Stimulated activated memory B cell treated with anti-CD40 and anti-IgM and Interleukin-4, amounts not matched to agents 10 μg/mL and 1 μg/mL and 100 μg/mL, for 72 hours (primary cell): ENCODE measurements at regions not wholly inside any gene's neighbourhood (a gene's known extent, or its start where the extent isn't known, plus 50 kb on each side); places are given as distances from the start of the nearest gene placed in this dataset.
A peak's percentile ranks its signal among the peaks of the same experiment; 100 is the strongest.
"Not testable (repeated sequence)": the region's sequence is repeated elsewhere in the genome, so short reads cannot be mapped to it uniquely, and the experiment has no call there.

Experiments
- ATAC-seq: fragments of 150-1000 bp; cut with Tn5 transposase; 2 replicates; pipeline ENCODE4 v1.10.0; 2021
- H3K27ac Mint-ChIP-seq: one replicate; pipeline ENCODE4 v1.8.0; 2022; ENCODE audit warnings: mild to moderate bottlenecking, mixed read lengths
- H3K27me3 Mint-ChIP-seq: one replicate; pipeline ENCODE4 v1.8.0; 2022; ENCODE audit warnings: mixed read lengths
- H3K36me3 Mint-ChIP-seq: one replicate; pipeline ENCODE4 v1.8.0; 2022; ENCODE audit warnings: mixed read lengths
- H3K4me1 Mint-ChIP-seq: one replicate; pipeline ENCODE4 v1.8.0; 2022; ENCODE audit warnings: mixed read lengths
- H3K4me3 Mint-ChIP-seq: one replicate; pipeline ENCODE4 v1.8.0; 2022; ENCODE audit warnings: mild to moderate bottlenecking, moderate library complexity, mixed read lengths
- H3K9me3 Mint-ChIP-seq: one replicate; pipeline ENCODE4 v1.8.0; 2022; ENCODE audit warnings: mixed read lengths

DNA sequence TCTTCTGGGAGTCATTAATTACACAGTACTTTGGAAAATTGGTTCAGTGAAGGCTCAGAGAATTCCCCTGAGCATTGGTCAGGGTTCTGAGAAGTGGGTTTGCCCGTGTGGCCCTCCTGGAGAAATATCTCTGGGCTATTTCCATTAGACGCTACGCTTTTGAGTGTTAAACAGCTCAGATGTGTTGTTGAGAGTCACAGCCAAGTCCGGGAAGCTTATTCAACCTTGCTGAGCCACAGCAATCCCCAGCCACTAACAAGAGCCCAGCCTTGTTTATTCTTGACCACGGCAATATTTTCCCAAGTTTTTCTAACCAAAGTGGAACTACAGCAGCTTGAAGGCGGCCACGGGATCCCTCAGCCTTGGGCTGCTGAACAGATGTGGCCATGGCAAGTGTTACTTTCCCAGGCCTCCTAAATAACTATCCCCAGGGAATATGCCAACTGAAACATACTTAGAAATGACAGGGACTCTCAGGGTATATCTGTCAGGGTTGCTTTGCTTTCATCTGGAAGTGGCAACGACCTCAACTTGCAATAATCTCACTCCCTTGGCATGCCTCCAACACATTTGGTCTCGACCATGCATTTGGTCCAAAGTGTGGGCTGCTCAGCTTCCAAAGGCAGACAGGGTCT lies 214.7 kb downstream of the EMX2 start:
- H3K9me3 Mint-ChIP-seq, result no peaks in the 10 kb centered on the region
- ATAC-seq, result no peak
- H3K4me1 Mint-ChIP-seq, result no peaks in the 10 kb centered on the region
- no peak overlapping the region for H3K4me3 Mint-ChIP-seq
- peaks cover 11% of the 10 kb centered on the region for H3K27me3 Mint-ChIP-seq
- H3K36me3 Mint-ChIP-seq, result no peaks in the 10 kb centered on the region
- no peak overlapping the region for H3K27ac Mint-ChIP-seq

DNA sequence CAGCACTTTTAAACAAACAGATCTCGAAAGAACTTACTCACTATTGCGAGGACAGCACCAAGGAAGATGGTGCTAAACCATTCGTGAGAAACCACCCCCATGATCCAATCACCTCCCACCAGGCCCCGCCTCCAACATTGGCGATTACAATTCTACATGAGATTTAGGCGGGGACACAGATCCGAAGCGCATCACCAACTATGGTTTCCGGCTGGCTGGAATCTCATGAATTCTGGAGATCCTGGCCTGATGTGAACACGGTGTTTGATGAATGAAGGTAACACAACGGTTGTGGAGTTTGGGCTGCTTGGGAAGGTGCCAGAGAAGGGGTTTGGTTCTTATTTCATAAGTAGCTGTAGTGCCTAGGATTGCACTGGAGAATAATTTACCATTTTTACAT lies 216.7 kb downstream of the EMX2 start:
- Mint-ChIP-seq H3K4me3 (no peak overlapping the region), H3K36me3 (no peaks in the 10 kb centered on the region), H3K9me3 (no peaks in the 10 kb centered on the region), H3K27me3 (peaks cover 11% of the 10 kb centered on the region), H3K27ac (no peak overlapping the region), H3K4me1 (no peaks in the 10 kb centered on the region)
- no peak for ATAC-seq

DNA sequence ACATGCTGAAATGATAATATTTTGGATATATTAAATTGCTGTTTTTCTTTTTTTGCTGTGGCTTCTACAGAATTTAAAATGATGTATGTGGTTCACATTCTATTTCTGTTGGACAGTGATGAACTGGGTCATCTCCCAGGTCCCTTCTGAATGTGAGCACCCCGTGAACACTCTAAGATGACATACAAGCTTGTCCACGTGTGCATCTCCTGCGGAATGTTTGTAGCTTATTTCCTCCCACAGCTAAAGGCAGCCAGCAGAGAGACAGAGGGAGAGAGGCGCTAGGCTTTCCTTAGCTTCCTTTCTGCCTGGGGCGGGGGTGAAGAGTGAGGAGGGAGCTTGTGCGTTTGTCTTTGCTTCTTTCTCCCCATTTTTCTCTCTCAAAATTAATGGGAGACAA lies 219.1 kb downstream of the EMX2 start:
- ATAC-seq, result no peak
- Mint-ChIP-seq H3K27ac (no peak overlapping the region), H3K9me3 (no peaks in the 10 kb centered on the region), H3K36me3 (no peaks in the 10 kb centered on the region), H3K4me3 (no peak overlapping the region), H3K27me3 (peaks cover 11% of the 10 kb centered on the region), H3K4me1 (no peaks in the 10 kb centered on the region)

DNA sequence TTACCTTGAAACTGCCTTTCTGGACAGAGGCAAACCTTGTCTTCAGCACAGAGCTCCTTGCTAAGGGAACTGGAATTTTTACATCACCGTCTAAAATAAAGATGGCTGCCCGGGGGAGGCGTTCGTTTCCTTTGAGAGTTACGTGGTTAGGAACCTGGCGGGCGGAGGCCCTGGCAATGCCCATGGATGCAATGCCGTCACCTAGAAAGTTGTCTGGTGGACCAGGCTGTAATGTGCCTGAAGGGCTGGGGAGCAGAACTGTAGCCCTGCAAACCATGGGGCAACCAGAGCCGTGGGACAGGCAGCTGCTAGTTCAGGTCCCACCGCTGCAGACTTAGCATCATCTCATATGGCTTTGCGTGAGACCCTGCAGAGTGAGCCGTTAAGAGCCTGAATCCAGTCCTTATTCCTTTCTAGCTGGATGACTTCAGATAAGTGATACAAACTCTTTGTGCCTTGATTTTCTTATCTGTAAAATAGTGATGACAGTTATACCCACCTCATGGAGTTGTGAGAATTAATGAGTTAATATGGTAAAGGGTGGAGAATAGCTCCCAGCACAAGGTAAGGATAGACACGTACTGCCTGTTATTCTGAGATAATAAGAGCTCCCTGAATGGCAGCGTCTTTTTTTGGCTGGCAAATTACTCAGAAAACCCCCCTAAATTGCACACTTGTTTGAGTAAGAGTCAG lies 219.7 kb downstream of the EMX2 start:
- no peaks in the 10 kb centered on the region for H3K36me3 Mint-ChIP-seq
- no peaks in the 10 kb centered on the region for H3K9me3 Mint-ChIP-seq
- no peak overlapping the region for H3K27ac Mint-ChIP-seq
- H3K4me1 Mint-ChIP-seq, result no peaks in the 10 kb centered on the region
- no peak overlapping the region for H3K4me3 Mint-ChIP-seq
- peaks cover 11% of the 10 kb centered on the region for H3K27me3 Mint-ChIP-seq
- ATAC-seq, result no peak

DNA sequence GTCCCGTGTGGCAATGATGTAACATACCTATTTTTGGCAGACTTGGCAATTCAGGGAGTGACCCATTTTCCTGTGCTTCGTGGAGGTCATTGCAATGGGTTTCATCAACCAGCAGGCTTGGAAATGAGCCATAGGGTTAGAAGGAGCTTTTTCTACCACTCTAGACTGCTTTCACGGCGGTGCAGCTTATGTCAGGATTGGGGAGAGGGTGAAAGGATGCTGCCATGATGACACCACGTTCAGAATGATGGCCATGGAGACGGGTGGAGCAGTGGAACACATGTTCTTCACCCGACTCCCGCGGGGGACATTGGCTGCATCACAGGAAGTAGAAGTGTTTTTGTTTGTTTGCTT lies 220.2 kb downstream of the EMX2 start:
- ATAC-seq, result no peak
- H3K9me3 Mint-ChIP-seq, result no peaks in the 10 kb centered on the region
- H3K36me3 Mint-ChIP-seq, result no peaks in the 10 kb centered on the region
- H3K4me3 Mint-ChIP-seq, result no peak overlapping the region
- no peak overlapping the region for H3K27ac Mint-ChIP-seq
- peaks cover 11% of the 10 kb centered on the region for H3K27me3 Mint-ChIP-seq
- no peaks in the 10 kb centered on the region for H3K4me1 Mint-ChIP-seq

DNA sequence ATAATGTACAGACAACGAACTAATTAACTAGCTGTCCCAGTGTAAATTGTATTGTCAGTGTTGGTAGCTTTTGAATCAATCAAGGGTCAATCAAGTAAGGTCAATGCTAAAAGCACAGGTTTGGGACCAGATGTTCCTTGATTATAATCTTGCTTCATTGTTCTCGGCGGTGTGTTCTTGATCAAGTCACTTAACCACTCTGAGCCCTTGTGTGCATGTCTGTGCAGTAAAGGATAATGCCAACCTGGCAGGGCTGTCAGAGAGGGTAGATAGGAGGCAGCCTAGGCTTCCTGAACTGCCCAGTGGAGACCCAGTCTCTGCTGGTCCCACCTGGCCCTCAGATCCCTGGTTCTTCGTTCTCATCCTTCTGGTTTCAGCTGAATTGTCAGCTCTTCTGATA lies 221.0 kb downstream of the EMX2 start:
- peaks cover 11% of the 10 kb centered on the region for H3K27me3 Mint-ChIP-seq
- no peak overlapping the region for H3K4me3 Mint-ChIP-seq
- H3K27ac Mint-ChIP-seq, result no peak overlapping the region
- H3K9me3 Mint-ChIP-seq, result no peaks in the 10 kb centered on the region
- H3K36me3 Mint-ChIP-seq, result no peaks in the 10 kb centered on the region
- no peaks in the 10 kb centered on the region for H3K4me1 Mint-ChIP-seq
- no peak for ATAC-seq

DNA sequence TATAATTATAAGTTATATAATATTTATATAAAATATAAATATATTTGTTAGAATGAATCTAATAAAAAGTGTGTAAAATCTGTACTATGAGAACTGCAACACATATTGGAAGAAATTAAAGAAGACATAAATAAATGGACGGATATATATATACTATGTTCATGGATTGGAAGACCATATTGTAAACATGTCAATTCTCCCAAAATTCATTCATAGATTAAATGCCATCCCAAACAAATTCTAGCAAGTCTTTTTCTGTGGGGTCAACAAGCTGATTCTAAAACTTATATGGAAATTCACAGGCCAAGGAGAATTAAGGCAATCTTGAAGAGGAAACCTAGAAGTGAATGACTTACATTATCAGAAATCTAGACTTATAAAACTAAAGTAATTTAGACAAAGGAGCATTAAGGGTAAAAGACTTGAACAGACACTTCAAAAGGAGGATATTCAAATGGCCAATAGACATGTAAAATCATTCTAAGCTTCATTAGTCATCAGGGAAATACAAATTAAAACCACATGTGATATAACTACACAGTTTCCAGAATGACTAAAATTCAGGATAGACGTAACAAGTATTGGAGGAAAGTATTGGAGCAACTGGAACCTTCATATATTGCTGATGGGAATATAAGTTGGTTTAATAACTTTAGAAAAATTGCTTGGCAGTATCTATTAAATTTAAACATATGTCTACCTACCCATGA lies 225.9 kb downstream of the EMX2 start:
- no peaks in the 10 kb centered on the region for H3K4me1 Mint-ChIP-seq
- no peaks in the 10 kb centered on the region for H3K27me3 Mint-ChIP-seq
- H3K9me3 Mint-ChIP-seq, result no peaks in the 10 kb centered on the region
- H3K4me3 Mint-ChIP-seq, result no peak overlapping the region
- no peak overlapping the region for H3K27ac Mint-ChIP-seq
- H3K36me3 Mint-ChIP-seq, result no peaks in the 10 kb centered on the region
- no peak for ATAC-seq

DNA sequence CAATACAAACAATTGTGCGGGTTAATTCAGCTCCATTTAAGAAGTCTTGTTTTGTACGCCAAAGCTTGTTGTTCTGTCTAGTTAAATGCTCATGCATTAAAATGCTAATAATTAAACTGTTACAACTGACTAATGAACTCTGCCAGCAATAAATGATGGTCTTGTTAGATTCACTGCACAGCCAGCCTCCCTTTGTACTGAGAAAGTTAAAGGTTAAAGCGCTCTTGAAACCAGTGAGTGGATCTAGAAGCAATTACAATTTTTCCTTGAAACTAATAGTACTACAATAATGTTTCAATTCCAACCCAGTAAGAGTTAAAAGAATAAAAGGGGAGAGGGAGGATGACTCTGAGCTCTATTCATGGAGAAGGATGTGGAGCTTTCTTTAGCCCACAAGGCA lies 233.0 kb downstream of the EMX2 start:
- H3K27me3 Mint-ChIP-seq, result no peaks in the 10 kb centered on the region
- no peak overlapping the region for H3K4me3 Mint-ChIP-seq
- no peaks in the 10 kb centered on the region for H3K4me1 Mint-ChIP-seq
- peaks cover 6% of the 10 kb centered on the region for H3K9me3 Mint-ChIP-seq
- no peaks in the 10 kb centered on the region for H3K36me3 Mint-ChIP-seq
- no peak for ATAC-seq
- no peak overlapping the region for H3K27ac Mint-ChIP-seq

DNA sequence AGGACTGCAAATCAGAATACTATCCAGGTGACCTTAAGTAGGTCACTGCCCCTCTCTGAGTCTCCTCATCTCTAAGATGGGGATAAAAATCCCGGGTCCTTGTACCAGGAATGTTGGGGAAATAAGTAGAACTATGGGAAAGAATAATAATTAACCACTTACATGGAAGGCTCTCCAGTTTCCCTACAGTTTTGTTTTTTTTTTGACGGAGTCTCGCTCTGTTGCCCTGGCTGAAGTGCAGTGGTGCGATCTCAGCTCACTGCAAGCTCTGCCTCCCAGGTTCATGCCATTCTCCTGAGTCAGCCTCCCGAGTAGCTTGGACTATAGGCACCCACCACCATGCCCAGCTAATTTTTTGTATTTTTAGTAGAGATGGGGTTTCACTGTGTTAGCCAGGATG lies 234.7 kb downstream of the EMX2 start:
- not testable (repeated sequence) for H3K36me3 Mint-ChIP-seq, H3K27ac Mint-ChIP-seq, H3K9me3 Mint-ChIP-seq, H3K27me3 Mint-ChIP-seq, H3K4me1 Mint-ChIP-seq, H3K4me3 Mint-ChIP-seq, ATAC-seq

DNA sequence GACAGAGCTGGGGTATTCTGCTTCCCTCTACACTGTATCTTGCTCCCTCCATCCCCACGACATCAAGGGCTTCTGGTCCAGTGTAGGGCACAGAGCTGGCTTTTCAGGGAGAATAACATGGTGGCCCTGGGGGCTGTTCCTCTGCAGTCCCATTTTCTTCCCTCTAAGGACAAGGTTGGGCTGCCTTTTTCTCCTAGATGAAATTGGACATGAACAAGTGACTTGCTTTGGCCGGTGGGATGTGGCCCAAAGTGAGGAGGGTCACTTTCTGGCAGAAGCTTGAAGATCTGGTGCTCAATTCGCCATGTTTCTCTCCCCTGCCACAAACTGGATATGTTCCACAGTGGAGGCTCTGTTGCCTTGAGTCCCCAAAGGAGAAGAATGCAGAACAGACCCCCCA lies 235.7 kb downstream of the EMX2 start:
- no peaks in the 10 kb centered on the region for H3K36me3 Mint-ChIP-seq
- H3K9me3 Mint-ChIP-seq, result peaks cover 8% of the 10 kb centered on the region
- H3K4me3 Mint-ChIP-seq, result no peak overlapping the region
- no peaks in the 10 kb centered on the region for H3K27me3 Mint-ChIP-seq
- H3K4me1 Mint-ChIP-seq, result no peaks in the 10 kb centered on the region
- no peak for ATAC-seq
- no peak overlapping the region for H3K27ac Mint-ChIP-seq

DNA sequence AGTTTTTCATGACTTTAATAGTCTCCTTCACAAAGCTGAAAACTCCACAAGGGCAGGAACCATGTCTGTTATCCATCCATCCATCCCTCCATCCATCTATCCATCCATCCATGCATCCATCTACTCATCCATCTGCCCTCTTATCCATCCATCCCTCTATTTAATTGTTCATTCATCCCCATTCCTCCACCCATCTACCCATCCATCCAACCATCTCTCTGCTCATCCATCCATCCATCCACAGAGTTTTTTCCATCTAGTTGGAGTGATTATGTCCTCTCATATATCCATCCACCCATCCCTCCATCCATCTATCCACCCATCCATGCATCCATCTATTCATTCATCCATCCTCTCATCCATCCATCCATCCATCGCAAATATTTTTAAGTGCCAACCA lies 237.9 kb downstream of the EMX2 start:
- Mint-ChIP-seq H3K27me3 (no peaks in the 10 kb centered on the region), H3K9me3 (peaks cover 8% of the 10 kb centered on the region), H3K27ac (no peak overlapping the region), H3K36me3 (no peaks in the 10 kb centered on the region), H3K4me1 (no peaks in the 10 kb centered on the region), H3K4me3 (no peak overlapping the region)
- no peak for ATAC-seq

DNA sequence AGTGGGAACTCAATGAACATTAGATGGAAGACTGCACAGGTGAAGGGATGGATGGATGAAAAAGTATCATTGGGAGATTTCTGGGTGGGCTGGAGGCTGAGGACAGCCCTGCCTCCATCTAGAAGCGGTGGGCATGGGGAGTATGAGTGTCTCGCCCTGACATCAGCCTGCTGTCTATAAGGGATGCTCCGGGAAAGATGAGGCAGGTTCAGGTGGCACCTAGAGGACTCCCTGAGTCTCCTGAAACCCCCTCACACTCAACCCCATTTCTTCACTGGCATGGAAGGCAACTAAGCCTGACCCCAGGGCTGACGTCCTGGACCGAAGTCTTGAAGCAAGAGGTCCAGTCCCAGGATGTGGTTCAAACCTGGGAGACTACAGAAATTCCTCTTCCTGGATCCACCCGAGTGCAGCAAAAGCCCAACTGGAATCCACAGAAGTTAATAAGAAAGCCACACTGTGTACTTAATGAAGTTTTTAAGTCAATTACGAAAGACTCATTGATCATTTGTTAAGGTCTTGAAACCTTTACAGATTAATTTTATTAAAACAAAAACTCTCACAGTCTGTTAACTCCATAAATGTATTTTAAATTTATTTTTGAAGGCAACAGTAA lies 238.8 kb downstream of the EMX2 start:
- Mint-ChIP-seq H3K27ac (no peak overlapping the region), H3K4me1 (no peaks in the 10 kb centered on the region), H3K4me3 (no peak overlapping the region), H3K27me3 (no peaks in the 10 kb centered on the region), H3K9me3 (peaks cover 8% of the 10 kb centered on the region), H3K36me3 (no peaks in the 10 kb centered on the region)
- ATAC-seq, result no peak

DNA sequence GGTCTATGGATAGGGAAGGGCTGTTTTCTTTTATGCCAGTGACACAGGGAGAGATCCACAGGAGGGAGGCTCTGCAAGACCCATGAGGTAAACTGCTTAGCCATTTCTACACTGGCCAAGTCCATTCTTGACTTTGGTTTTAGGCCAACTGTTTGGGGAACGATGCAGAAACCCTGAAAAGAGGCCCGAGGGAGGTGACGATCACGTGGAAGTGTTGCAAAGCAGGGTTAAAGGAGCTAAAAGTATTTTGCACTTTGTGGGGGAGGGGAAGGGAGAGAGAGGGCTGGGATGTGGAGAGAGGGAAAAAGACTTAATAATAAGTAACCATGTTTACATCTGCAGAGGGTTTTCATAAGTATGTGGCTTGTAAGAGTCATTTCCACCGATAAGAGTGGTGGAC lies 239.7 kb downstream of the EMX2 start:
- H3K9me3 Mint-ChIP-seq, result peaks cover 8% of the 10 kb centered on the region
- H3K27ac Mint-ChIP-seq, result no peak overlapping the region
- no peaks in the 10 kb centered on the region for H3K4me1 Mint-ChIP-seq
- no peak overlapping the region for H3K4me3 Mint-ChIP-seq
- no peak for ATAC-seq
- no peaks in the 10 kb centered on the region for H3K36me3 Mint-ChIP-seq
- H3K27me3 Mint-ChIP-seq, result no peaks in the 10 kb centered on the region

DNA sequence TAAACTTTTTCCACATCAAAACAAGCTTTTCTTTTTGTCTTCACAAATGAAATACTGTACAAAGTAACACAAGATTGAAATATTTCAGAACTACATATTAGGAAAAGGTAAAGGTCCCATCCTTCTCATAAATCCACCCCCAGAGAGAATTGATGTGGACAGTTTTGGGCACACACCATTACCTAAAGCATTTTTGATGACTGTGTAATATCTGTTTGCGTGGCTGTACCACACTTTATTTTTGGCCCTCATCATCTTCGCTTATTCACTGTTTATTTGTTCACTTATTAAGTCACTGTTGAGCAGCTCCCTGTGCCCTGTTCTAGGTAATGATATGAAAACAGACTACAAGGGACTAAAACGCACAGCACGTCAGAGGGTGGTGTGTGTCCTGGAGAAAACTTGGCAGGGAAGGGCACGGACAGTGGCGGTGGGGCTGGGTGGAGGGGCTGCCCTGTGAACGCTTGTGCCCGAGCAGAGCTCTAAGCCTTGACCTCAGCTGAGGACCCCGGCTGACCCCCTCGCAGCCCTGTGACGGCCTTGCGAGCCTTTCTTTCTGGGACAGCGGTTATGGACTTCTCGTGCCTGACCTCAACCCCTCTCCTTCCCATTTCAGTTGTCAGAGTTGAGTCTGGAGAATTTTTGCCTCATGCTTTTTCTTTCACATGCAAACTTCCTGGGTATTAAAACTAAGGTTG lies 241.3 kb downstream of the EMX2 start:
- Mint-ChIP-seq H3K36me3 (no peaks in the 10 kb centered on the region), H3K9me3 (peaks cover 5% of the 10 kb centered on the region), H3K4me1 (no peaks in the 10 kb centered on the region), H3K4me3 (no peak overlapping the region), H3K27ac (no peak overlapping the region), H3K27me3 (no peaks in the 10 kb centered on the region)
- ATAC-seq, result peak; percentile 37

DNA sequence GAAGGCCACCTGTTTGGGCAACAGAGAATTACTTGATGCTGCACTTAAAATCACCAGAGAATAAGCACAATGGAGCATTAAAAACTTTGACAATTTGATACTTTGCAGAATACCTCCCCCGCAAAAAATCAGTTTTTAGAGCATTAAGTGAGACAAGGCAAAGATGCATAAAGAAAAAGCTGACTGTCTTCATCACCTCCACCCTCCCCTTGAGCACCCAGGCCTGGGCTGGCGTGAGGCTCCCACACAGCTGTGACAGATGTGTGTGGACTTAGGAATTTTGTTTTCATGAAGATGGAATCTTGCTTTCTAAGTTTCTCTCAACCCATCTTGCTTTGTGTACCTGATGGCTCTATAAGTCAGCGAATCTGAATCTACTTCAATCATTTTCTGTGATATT lies 242.2 kb downstream of the EMX2 start:
- Mint-ChIP-seq H3K27me3 (no peaks in the 10 kb centered on the region), H3K4me1 (no peaks in the 10 kb centered on the region), H3K4me3 (no peak overlapping the region), H3K36me3 (no peaks in the 10 kb centered on the region), H3K9me3 (peaks cover 5% of the 10 kb centered on the region), H3K27ac (no peak overlapping the region)
- no peak for ATAC-seq
